HFFc6 (cell line): ENCODE measurements at regions not wholly inside any gene's neighbourhood (a gene's known extent, or its start where the extent isn't known, plus 50 kb on each side); places are given as distances from the start of the nearest gene placed in this dataset.

ENCODE experiments used
- DNase-seq: peaks from one replicate; pipeline ENCODE4 v3.0.0-alpha.2; 2018
- H3K27ac Mint-ChIP-seq: 2 replicates; pipeline ENCODE4 v1.8.0; 2020; ENCODE audit warnings: mild to moderate bottlenecking, mixed read lengths
- H3K27me3 Mint-ChIP-seq: 2 replicates; pipeline ENCODE4 v1.8.0; 2021; ENCODE audit warnings: mild to moderate bottlenecking, moderate library complexity, mixed read lengths; ENCODE audit not compliant: insufficient read depth
- H3K36me3 Mint-ChIP-seq: 2 replicates; pipeline ENCODE4 v1.8.0; 2021; ENCODE audit warnings: low read depth, mixed read lengths
- H3K4me1 Mint-ChIP-seq: 2 replicates; pipeline ENCODE4 v1.8.0; 2020; ENCODE audit warnings: low read depth, mixed read lengths
- H3K4me3 Mint-ChIP-seq: 2 replicates; pipeline ENCODE4 v1.8.0; 2020; ENCODE audit warnings: mild to moderate bottlenecking, moderate library complexity, mixed read lengths
- H3K9me3 Mint-ChIP-seq: 2 replicates; pipeline ENCODE4 v1.8.0; 2020; ENCODE audit warnings: mild to moderate bottlenecking, mixed read lengths
- CTCF ChIP-seq: fragments of 200-600 bp; sonication (generic); IDR thresholded peaks from 2 replicates; pipeline ENCODE4 v1.5.0; 2021; ENCODE audit warnings: antibody characterized with exemption, mild to moderate bottlenecking

- Mint-ChIP-seq H3K27me3 (peaks cover 52% of the 10 kb centered on the region), H3K36me3 (no peaks in the 10 kb centered on the region), H3K4me1 (no peaks in the 10 kb centered on the region), H3K9me3 (0 out of 2 replicates have a peak, but pooled peaks cover 6% of the 10 kb centered on the region), H3K4me3 (no peak overlapping the region), H3K27ac (no peak overlapping the region)
- DNase-seq: no peak
- no peak for TF ChIP-seq CTCF
Observed at GRCh38 chr21:36564647-36565046, 84.7 kb upstream of the CLDN14 start.

GRCh38 chr21:36565540-36565939 is 85.6 kb upstream of the CLDN14 start:
- H3K27me3 Mint-ChIP-seq: peaks cover 59% of the 10 kb centered on the region
- H3K27ac Mint-ChIP-seq: no peak overlapping the region
- H3K4me1 Mint-ChIP-seq: no peaks in the 10 kb centered on the region
- no peak overlapping the region for H3K4me3 Mint-ChIP-seq
- no peak for DNase-seq
- H3K36me3 Mint-ChIP-seq: no peaks in the 10 kb centered on the region
- H3K9me3 Mint-ChIP-seq: 0 out of 2 replicates have a peak, but pooled peaks cover 6% of the 10 kb centered on the region
- no peak for TF ChIP-seq CTCF

GRCh38 chr21:36566644-36567043 is 86.7 kb upstream of the CLDN14 start:
- Mint-ChIP-seq H3K9me3 (0 out of 2 replicates have a peak, but pooled peaks cover 6% of the 10 kb centered on the region), H3K4me1 (no peaks in the 10 kb centered on the region), H3K4me3 (no peak overlapping the region), H3K27me3 (peaks cover 62% of the 10 kb centered on the region), H3K36me3 (no peaks in the 10 kb centered on the region), H3K27ac (no peak overlapping the region)
- no peak for TF ChIP-seq CTCF
- no peak for DNase-seq

GRCh38 chr21:36567216-36567885 is 87.4 kb upstream of the CLDN14 start:
- Mint-ChIP-seq H3K4me3 (no peak overlapping the region), H3K36me3 (no peaks in the 10 kb centered on the region), H3K9me3 (0 out of 2 replicates have a peak, but pooled peaks cover 6% of the 10 kb centered on the region), H3K27ac (no peak overlapping the region), H3K27me3 (peaks cover 65% of the 10 kb centered on the region), H3K4me1 (no peaks in the 10 kb centered on the region)
- DNase-seq: no peak
- TF ChIP-seq CTCF: no peak

- 0 out of 2 replicates have a peak, but pooled peaks cover 4% of the 10 kb centered on the region for H3K9me3 Mint-ChIP-seq
- H3K36me3 Mint-ChIP-seq: no peaks in the 10 kb centered on the region
- no peaks in the 10 kb centered on the region for H3K4me1 Mint-ChIP-seq
- H3K4me3 Mint-ChIP-seq: no peak overlapping the region
- H3K27me3 Mint-ChIP-seq: peaks cover 58% of the 10 kb centered on the region
- H3K27ac Mint-ChIP-seq: no peak overlapping the region
- TF ChIP-seq CTCF: no peak
- DNase-seq: no peak
Observed at GRCh38 chr21:36569511-36569910, 89.6 kb upstream of the CLDN14 start.
